Skin of body (tissue), 1 donor: ENCODE measurements at regions not wholly inside any gene's neighbourhood (a gene's known extent, or its start where the extent isn't known, plus 50 kb on each side); places are given as distances from the start of the nearest gene placed in this dataset.
A peak's percentile ranks its signal among the peaks of the same experiment; 100 is the strongest.
"Not testable (repeated sequence)": the region's sequence is repeated elsewhere in the genome, so short reads cannot be mapped to it uniquely, and the experiment has no call there.

Source experiments
- DNase-seq: peaks from one replicate; lab custom pipeline; 2025; lab: John Stamatoyannopoulos, UW

DNA sequence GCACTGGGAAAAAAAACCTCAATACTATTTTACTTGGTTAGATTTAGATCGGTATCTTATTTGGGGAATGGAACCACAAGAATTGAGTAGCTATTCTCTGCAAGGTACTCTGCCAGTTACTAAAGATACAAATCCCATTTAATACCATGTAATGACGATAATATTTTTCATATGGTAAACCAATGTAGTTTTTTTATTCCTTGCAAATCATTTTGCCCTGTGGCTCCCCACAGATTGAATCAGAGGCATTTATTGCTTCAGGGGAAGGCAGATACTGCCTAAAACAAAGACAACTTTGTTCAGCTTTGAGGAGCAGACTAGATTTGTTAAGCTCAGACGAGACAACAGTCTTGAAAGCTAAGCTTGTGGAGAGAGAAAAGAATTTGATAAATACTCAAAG is 226.7 kb upstream of the RUNX1 start:
- DNase-seq: no peak

GRCh38 chr21:35274923-35275322 is 225.8 kb upstream of the RUNX1 start:
- no peak for DNase-seq

DNA sequence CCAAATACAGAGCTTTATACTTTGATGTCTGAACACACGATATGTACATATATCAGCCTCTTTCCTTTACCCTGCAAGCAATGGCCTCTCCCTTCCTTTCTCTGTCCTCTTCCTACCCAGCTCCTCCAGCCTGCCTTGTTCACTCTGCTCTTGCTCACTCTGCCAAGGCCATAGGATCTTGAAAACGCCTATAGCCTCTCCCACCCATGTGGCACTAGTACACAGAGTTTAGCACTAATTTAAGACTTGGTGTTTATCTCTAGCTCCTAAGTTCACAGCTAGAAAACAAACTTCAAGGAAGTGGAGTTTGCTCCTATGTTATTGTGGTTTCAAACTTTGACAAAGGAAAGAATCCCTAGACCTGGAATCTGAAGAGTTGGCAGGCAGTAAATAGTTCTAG is 225.0 kb upstream of the RUNX1 start:
- DNase-seq: no peak

GRCh38 chr21:35273333-35273732 is 224.2 kb upstream of the RUNX1 start:
- DNase-seq: no peak

GRCh38 chr21:35271344-35272118 is 222.4 kb upstream of the RUNX1 start:
- not testable (repeated sequence) for DNase-seq

DNA sequence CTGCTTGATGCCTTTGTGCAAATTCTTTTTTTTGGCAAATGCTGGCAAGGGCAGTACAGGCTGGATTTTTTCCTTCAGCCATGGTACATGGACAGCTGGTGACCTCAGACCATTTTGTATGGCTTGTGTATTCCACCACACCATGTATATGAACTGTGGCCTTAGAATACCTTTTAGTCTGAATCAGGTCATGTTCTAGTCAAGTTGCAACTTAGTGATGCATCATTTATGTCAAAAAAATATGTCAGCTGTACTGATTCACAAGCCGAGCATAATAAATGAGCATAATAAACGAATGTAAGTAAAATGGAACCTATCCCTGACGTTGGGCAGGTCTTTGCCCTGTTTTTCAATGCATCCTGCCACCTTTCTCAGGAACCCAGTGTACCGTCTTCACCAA is 219.7 kb upstream of the RUNX1 start:
- no peak for DNase-seq

DNA sequence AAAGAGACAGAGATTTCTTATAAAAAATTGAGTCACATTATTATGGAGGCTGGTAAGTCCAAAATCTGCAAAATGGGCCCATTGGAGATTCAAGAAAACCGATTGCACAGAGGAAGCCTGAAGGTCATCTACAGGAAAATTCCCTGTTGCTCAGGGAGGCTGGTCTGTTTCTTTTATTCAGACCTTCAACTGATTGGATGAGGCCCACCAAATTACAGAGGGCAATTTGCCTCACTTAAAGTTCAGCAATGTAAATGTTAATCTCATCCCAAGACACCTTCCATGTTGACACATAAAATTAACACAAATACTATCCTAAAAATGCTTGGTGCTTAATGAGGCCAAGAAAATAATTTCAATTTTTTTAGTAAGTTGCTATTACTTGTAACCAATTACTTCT is 219.2 kb upstream of the RUNX1 start:
- DNase-seq: no peak

DNA sequence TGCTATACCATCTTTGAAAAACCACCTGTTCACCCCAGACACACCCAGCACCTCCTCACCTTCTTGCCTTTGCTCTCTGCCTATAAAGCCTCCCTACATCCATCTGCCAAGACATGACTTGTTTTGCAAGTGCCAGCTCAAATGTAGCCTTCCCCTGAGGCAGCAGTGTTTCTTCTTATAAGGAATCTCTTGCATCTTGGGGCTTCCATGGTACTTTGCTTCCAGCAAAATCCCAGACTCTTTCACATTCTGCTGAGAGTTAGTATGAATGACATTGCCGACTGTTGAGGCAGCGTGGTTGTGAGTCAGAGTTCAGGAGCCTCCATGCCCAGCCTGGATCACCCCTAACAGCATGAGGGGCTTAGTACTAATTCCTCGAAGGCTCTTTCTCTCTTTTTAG is 217.4 kb upstream of the RUNX1 start:
- no peak for DNase-seq

- no peak for DNase-seq
These were observed 216.2 kb upstream of the RUNX1 start for GRCh38 chr21:35265170-35265877.

GRCh38 chr21:35259457-35259856 is 210.4 kb upstream of the RUNX1 start:
- no peak for DNase-seq

GRCh38 chr21:35258521-35258920 is 209.4 kb upstream of the RUNX1 start:
- no peak for DNase-seq

GRCh38 chr21:35257413-35257812 is 208.3 kb upstream of the RUNX1 start:
- DNase-seq: peak; percentile 92

DNA sequence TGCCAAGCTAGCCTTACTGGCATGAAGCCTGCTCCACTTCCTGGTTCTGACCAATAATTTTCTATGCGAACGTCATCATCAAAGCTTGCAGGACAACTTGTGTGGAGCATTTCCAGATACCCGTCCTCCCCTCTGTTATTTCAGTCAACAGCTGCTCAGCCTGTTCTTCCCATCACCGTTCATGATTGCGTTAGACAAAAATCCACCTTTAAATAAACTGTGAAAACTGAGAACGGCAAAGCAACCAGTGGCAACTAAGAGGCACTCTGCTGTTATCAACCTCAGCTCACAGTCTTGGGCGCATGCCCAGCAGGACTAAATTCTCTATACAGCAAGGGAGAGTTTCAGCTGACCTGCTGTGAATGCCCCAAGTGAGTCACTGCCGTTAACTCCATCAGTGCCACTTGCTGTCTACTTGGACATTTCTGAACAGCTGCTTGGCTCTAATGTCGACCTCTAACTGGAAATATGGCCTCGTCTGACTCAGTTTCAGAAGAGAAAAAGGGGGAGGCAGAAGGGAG is 207.4 kb upstream of the RUNX1 start:
- DNase-seq: peak; percentile 52

GRCh38 chr21:35254765-35255138 is 205.7 kb upstream of the RUNX1 start:
- no peak for DNase-seq

DNA sequence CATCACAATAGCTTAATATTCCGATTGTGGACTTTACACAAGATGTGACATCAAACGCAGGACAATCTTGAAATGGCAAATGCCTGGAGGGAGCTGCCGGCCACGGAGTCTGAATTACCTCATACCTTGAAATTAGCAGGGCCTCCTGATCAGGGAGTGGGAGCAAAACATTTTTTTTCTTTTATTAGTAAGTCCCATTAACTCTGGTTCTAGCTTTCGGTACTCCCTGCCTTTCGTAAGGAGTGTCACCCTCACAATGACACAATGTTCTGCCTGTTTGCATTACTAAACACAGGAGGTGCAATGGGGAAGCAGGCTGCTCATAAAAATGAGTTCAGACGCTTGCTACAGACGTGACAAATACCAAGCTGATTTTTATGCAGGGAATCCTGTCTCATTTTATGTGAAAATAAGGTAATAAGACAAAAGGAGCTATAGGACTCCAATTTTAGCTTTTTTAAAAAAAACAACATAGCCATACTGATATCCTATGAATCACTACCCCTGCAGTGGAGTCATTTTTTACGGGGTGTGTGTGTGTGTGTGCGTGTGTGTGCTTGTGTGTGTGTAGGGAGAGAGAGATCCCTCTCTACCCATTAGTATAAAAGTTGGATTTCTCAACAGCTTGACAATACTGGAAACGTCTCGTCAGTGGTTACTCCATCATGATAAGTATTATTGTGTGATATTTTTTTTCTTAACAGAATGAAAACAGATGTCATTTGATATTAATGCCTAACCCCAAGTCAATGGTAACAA is 205.1 kb upstream of the RUNX1 start:
- peak; percentile 14 for DNase-seq

DNA sequence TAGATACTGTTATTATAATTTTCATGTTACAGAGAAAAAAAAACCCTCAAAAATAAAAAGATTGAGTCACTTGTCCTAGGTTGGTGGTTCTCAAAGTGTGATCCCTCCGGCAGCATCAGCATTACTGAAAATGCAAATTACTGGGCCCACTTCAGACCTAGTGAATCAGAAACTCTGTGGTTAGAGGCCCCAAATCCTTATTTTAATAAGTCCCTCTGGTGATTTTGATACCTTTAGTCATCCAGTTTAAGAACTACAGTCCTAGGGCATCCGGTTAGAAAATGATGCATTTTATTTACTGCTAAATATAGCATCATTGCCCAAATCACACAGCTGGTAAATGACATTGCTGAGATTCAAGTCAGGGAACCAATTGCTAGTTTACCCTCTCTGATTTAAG is 203.7 kb upstream of the RUNX1 start:
- no peak for DNase-seq

GRCh38 chr21:35249636-35250035 is 200.5 kb upstream of the RUNX1 start:
- DNase-seq: no peak

GRCh38 chr21:35245879-35246278 is 196.8 kb upstream of the RUNX1 start:
- no peak for DNase-seq

DNA sequence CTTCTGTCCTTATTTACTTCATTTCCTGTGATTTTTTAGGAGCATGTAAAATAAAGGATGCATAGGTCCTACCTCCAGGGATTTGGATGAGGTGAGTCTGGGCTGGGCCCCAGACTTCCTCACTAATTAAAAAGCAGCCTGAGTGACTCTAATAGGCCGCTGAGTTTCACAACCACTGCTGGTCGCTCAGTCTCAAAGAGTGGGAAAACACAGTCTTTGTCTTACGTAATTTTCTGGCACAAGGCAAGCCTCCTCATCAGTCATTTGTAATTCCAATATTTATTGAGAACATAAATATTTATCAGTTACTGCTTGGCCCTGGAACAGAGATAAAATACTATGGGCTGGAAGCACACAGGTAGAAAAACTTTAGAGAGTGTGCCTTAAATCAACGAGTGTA is 195.4 kb upstream of the RUNX1 start:
- no peak for DNase-seq

DNA sequence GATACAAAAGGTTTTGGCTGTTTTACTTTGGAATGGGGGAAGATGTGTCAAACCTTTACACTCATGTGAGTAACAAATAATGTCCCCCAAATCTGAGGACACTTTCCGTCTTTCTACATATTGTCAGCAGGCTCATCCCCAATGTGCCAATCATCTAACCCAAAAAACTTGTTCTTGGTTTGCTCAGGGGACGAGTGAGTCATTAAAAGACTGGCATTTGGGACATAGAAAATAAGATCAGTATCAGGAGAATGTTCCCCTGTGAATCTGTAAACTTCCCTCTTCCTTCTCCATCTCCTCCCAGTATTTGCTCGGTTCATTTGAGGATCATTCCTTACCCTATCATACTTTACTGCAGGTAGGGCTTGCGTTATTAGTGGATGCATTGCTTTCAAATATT is 194.1 kb upstream of the RUNX1 start:
- DNase-seq: no peak

- peak; percentile 28 for DNase-seq
These were observed 190.7 kb upstream of the RUNX1 start for GRCh38 chr21:35239811-35240219.

DNA sequence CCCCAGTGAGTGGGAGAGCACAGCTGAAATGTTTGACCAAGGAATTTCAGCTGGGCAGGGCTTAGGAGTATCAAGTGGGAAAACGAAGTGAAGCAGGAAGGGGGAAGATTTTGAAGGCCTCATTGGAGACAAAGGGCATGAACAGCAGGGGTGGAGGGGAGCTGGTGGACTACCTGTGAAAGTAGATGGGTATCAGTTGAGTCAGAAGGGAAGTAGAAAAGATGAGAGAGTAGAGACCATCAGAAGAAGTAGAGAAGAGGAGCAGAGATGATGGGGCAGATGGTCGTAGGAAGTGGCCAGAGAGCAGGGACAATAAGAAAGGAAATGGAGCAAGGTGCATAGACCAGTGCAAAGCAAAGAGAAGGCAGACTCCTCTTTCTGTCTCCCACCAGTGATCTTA is 189.0 kb upstream of the RUNX1 start:
- DNase-seq: no peak
